MM.1S (cell line): ENCODE measurements at regions not wholly inside any gene's neighbourhood (a gene's known extent, or its start where the extent isn't known, plus 50 kb on each side); places are given as distances from the start of the nearest gene placed in this dataset.

Experiments
- DNase-seq: peaks from one replicate; pipeline ENCODE4 v3.0.0-alpha.2; 2015
- H2AFZ ChIP-seq: fragments of 300-600 bp; sonication (generic); 2 replicates; pipeline ENCODE4 v1.6.0; 2016; ENCODE audit warnings: antibody characterized with exemption, low read length
- H3F3A ChIP-seq: fragments of 300-600 bp; sonication (generic); 2 replicates; pipeline ENCODE4 v1.6.1; 2016; ENCODE audit warnings: mild to moderate bottlenecking, antibody characterized with exemption, low read length, moderate library complexity, mixed read lengths; ENCODE audit not compliant: insufficient read depth
- H3K27ac ChIP-seq: fragments of 300-600 bp; sonication (generic); 2 replicates; pipeline ENCODE4 v1.5.1; 2016; ENCODE audit warnings: mild to moderate bottlenecking, low read length
- H3K27me3 ChIP-seq: fragments of 300-600 bp; sonication (generic); replicated peaks from 2 replicates; pipeline ENCODE4 v1.6.0; 2016; ENCODE audit warnings: low read length; ENCODE audit not compliant: insufficient read depth
- H3K36me3 ChIP-seq: fragments of 300-600 bp; sonication (generic); replicated peaks from 2 replicates; pipeline ENCODE4 v1.6.1; 2016; ENCODE audit warnings: mild to moderate bottlenecking, low read length, mixed read lengths; ENCODE audit not compliant: insufficient read depth
- H3K4me1 ChIP-seq: fragments of 300-600 bp; sonication (generic); 2 replicates; pipeline ENCODE4 v1.6.1; 2016; ENCODE audit warnings: low read length, mixed read lengths
- H3K4me2 ChIP-seq: fragments of 300-600 bp; sonication (generic); 2 replicates; pipeline ENCODE4 v1.6.0; 2016; ENCODE audit warnings: low read depth, low read length
- H3K4me3 ChIP-seq: fragments of 300-600 bp; sonication (generic); 2 replicates; pipeline ENCODE4 v1.5.1; 2016; ENCODE audit warnings: low read length, mixed read lengths
- H3K79me2 ChIP-seq: fragments of 300-600 bp; sonication (generic); 2 replicates; pipeline ENCODE4 v1.6.1; 2016; ENCODE audit warnings: mixed run types, low read length, mixed read lengths
- H3K9ac ChIP-seq: fragments of 300-600 bp; sonication (generic); 2 replicates; pipeline ENCODE4 v1.6.1; 2016; ENCODE audit warnings: low read length, mixed read lengths
- H3K9me2 ChIP-seq: fragments of 300-600 bp; sonication (generic); replicated peaks from 2 replicates; pipeline ENCODE4 v1.6.1; 2016; ENCODE audit warnings: mild to moderate bottlenecking, low read length, mixed read lengths; ENCODE audit not compliant: insufficient read depth
- H3K9me3 ChIP-seq: fragments of 300-600 bp; sonication (generic); replicated peaks from 2 replicates; pipeline ENCODE4 v1.6.1; 2016; ENCODE audit warnings: mild to moderate bottlenecking, low read length, mixed read lengths; ENCODE audit not compliant: insufficient read depth
- H4K20me1 ChIP-seq: fragments of 300-600 bp; sonication (generic); 2 replicates; pipeline ENCODE4 v1.6.1; 2016; ENCODE audit warnings: mild to moderate bottlenecking, low read length, moderate library complexity, mixed read lengths; ENCODE audit not compliant: insufficient read depth
- EZH2 ChIP-seq: fragments of 300-600 bp; sonication (generic); optimal IDR thresholded peaks from 2 replicates; pipeline ENCODE3; 2017; ENCODE audit warnings: low read depth, mild to moderate bottlenecking, antibody characterized with exemption, low read length, mixed read lengths
- EZH2phosphoT487 ChIP-seq: fragments of 300-600 bp; sonication (generic); IDR thresholded peaks from 2 replicates; pipeline ENCODE4 v1.6.1; 2018; ENCODE audit warnings: antibody characterized with exemption, low read length
- TF ChIP-seq, protein P1 (sequence below): fragments of 300-600 bp; sonication (generic); IDR thresholded peaks from 2 replicates; pipeline ENCODE4 v1.5.1; 2016; ENCODE audit warnings: antibody characterized with exemption, low read length, mixed read lengths

DNA sequence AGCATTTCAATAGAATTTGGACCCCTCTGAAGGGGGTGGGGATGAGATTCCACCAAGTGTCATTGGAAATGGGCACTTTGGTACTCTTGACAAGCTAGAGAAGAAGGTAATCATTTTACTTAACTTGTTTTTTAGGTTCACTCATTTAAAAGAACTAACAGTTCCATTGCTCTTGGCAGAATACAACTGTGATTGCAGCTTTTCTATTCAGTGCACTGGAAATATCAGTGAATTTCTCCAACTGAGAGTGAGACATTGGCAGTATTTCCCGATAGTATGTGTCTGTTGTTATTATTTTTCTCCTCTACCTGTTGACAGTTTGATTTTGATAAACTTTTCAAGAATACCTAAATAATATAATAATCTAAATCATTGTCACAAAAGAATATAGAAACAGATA is 1356.7 kb upstream of the NXPH2 start:
- Histone ChIP-seq H3K36me3 (no peaks in the 10 kb centered on the region), H3F3A (no peaks in the 10 kb centered on the region), H3K4me3 (no peak overlapping the region), H3K4me2 (no peak overlapping the region), H2AFZ (no peak overlapping the region), H3K4me1 (no peaks in the 10 kb centered on the region; the same call in 1 of the 2 replicates), H3K27ac (no peak overlapping the region), H4K20me1 (no peaks in the 10 kb centered on the region), H3K9ac (no peak overlapping the region), H3K27me3 (no peaks in the 10 kb centered on the region), H3K9me2 (0 out of 2 replicates have a peak, but pooled peaks cover 3% of the 10 kb centered on the region), H3K79me2 (no peaks in the 10 kb centered on the region), H3K9me3 (no peaks in the 10 kb centered on the region)
- DNase-seq: no peak
- TF ChIP-seq EZH2phosphoT487 (no peak), EZH2 (no peak)
- TF ChIP-seq, protein P1, sequence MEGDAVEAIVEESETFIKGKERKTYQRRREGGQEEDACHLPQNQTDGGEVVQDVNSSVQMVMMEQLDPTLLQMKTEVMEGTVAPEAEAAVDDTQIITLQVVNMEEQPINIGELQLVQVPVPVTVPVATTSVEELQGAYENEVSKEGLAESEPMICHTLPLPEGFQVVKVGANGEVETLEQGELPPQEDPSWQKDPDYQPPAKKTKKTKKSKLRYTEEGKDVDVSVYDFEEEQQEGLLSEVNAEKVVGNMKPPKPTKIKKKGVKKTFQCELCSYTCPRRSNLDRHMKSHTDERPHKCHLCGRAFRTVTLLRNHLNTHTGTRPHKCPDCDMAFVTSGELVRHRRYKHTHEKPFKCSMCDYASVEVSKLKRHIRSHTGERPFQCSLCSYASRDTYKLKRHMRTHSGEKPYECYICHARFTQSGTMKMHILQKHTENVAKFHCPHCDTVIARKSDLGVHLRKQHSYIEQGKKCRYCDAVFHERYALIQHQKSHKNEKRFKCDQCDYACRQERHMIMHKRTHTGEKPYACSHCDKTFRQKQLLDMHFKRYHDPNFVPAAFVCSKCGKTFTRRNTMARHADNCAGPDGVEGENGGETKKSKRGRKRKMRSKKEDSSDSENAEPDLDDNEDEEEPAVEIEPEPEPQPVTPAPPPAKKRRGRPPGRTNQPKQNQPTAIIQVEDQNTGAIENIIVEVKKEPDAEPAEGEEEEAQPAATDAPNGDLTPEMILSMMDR: no peak

DNA sequence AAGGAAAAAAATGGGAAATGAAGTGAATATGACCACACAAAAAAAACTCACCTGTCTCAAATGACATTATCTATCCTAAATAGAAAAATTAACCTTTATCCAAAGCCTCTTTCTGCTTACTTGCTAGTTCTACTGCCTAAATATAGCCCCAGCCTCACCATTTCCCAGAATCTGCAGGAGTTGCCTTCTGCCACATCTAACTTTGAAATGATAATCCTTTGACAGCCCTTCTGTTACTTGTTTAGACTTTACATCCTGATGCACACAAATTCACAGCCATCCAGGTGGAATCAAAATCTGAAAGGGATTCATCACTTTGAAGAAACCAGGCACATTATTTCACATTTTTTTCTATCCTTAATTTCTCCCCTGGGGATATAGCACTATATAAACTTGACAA is 1356.2 kb upstream of the NXPH2 start:
- Histone ChIP-seq H3K9me3 (no peaks in the 10 kb centered on the region), H3K27ac (no peak overlapping the region), H3K4me3 (no peak overlapping the region), H3K27me3 (no peaks in the 10 kb centered on the region), H3K79me2 (no peaks in the 10 kb centered on the region), H2AFZ (no peak overlapping the region), H3F3A (no peaks in the 10 kb centered on the region), H3K9me2 (0 out of 2 replicates have a peak, but pooled peaks cover 3% of the 10 kb centered on the region), H3K4me1 (no peaks in the 10 kb centered on the region; the same call in 1 of the 2 replicates), H4K20me1 (no peaks in the 10 kb centered on the region), H3K9ac (no peak overlapping the region), H3K4me2 (no peak overlapping the region), H3K36me3 (no peaks in the 10 kb centered on the region)
- TF ChIP-seq EZH2phosphoT487: no peak
- no peak for TF ChIP-seq EZH2
- TF ChIP-seq, protein P1: no peak
- no peak for DNase-seq

DNA sequence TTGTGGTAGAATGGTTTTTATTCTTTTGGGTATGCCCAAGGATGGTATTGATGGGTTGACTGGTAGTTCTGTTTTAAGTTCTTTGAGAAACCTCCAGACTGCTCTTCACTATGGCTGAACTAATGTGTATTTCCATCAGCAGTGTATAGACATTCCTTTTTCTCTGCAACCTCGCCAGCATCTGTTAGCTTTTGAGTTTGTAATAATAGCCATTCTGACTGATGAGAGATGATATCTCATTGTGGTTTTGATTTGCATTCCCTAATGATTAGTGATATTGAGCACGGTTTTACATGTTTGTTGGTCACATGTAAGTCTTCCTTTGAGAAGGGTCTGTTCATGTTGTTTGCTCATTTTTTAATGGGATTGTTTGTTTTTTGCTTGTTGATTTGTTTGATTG is 1348.7 kb upstream of the NXPH2 start:
- Histone ChIP-seq H3K36me3 (no peaks in the 10 kb centered on the region), H3K4me3 (no peak overlapping the region), H3F3A (no peaks in the 10 kb centered on the region), H3K4me2 (no peak overlapping the region), H3K9me3 (no peaks in the 10 kb centered on the region), H3K9ac (no peak overlapping the region), H3K27me3 (no peaks in the 10 kb centered on the region), H4K20me1 (no peaks in the 10 kb centered on the region), H3K9me2 (0 out of 2 replicates have a peak, but pooled peaks cover 3% of the 10 kb centered on the region), H2AFZ (no peak overlapping the region), H3K79me2 (no peaks in the 10 kb centered on the region), H3K4me1 (no peaks in the 10 kb centered on the region; the same call in 1 of the 2 replicates), H3K27ac (no peak overlapping the region)
- TF ChIP-seq, protein P1: no peak
- TF ChIP-seq EZH2phosphoT487 (no peak), EZH2 (no peak)
- no peak for DNase-seq
